Hematopoietic multipotent progenitor cell (in vitro differentiated cells): ENCODE measurements at regions not wholly inside any gene's neighbourhood (a gene's known extent, or its start where the extent isn't known, plus 50 kb on each side); places are given as distances from the start of the nearest gene placed in this dataset.
"Not testable (repeated sequence)": the region's sequence is repeated elsewhere in the genome, so short reads cannot be mapped to it uniquely, and the experiment has no call there.

Experiments
- DNase-seq, 3 donors: peaks; one replicate each; pipeline ENCODE4 v3.0.0-alpha.2; 2011 to 2015; ENCODE audit warnings: low read depth in 2 of 3, low spot score in 2 of 3

DNA sequence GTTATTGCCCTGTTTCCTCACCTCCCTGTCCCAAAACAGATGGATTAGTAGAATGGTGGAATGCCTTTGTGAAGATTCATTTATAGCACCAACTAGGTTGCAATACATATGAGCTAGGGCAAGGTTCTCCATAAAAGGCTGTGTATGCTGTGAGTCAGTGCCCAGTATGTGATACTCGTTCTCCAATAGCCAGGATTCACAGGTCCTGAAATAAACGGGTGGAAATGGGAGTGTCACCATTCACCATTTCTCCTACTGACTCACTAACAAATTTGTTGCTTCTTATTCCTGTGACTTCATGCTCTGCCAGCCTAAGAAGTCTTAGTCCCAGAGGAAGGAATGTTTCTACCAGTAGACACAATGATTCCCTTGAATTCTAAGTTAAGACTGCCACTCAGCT is 1745.4 kb downstream of the SLITRK1 start:
- DNase-seq, result no peak

DNA sequence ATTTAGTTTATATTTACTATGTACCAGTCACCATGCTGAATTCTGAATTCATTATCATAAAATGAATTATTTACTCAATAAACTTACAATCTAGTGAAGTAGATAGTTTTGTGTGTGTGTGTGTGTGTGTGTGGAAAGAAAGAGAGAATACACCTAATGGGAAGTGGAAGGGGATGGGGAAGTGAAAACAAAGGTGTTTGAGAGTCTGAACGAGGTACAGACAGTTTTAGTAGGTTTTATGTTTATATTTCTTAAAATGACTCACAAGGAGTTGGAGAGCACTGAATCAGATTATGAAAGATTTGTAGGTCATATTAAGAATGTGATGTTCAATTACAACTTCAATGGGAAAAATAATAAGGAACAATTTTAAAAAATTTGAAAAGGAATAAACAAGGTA is 1753.0 kb downstream of the SLITRK1 start:
- no peak for DNase-seq

DNA sequence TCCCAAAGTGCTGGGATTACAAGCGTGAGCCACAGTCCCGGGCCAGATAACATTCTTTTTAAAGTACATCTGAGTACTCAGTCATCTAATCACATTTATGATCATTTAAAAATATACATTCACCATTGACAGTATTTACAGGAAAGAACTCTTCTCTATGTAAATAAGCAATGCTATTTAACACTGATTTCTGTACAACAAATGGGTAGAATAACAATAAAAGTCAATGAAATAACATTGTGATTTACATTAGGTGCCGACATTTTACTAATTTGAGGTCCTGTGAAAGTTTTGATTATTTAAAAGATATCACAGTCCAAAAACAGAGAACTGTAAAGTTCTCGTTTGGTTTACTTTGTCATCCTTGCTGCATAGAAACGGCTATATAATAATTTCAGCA is 1763.7 kb downstream of the SLITRK1 start:
- no peak for DNase-seq

DNA sequence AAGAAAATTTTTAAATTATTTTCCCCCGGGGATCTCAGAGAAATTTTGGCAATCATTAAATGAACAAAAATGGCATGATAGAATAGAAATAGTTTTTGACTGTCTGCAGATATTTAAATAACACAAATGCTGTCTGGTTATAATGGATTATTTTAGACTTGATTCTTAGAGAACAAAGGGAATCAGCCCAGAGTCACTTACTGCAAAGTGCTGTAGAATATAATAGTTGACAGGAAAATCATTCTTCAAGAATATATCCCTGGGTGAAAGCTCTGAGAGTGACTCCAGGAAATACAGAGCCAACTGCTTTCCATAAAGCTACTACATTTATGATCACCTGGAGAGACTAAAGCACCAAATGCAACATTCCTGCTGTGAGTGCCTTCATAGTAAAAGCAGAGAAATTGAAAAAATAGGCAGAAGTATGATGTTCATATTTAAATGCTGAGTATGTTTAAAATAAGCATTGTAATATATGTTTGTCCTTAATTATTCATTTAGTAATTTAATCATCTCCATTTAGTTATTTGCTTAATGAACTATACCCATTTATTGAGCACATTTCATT is 1765.8 kb downstream of the SLITRK1 start:
- no peak for DNase-seq

DNA sequence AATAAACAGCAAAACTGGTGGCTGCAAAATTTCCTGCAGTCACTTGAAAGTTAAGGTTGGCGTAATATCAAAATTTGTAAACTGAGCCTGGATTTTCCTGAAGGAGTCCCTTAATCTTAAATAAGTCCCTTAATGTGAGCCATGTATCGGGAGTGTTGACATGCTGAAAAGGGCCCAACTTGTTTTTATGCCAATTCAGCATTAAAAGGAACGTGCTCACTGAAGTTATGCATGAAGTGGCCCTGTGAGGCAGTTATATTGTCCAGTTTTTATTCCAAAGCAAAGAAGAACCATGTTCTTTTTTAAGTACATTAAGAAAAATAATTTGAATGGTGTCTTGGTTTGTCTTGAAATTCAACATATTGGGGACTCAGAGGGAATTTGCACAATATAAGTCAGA is 1766.9 kb downstream of the SLITRK1 start:
- DNase-seq, result no peak

DNA sequence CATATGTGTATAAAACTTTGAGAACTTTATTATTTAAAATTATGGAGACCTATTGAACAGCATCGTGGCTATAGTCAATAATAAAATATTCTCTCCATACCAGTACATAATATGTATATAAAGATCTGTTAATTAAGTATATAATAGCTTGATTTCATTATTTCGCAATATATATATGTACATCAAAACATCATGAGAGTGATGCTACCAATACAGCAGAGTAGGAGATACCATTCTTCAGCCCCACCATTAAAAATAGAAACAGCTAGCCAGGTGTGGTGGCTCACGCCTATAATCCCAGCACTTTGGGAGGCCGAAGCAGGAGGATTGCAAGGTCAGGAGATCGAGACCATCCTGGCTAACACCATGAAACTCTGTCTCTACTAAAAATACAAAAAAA is 1755.3 kb upstream of the SPRY2 start:
- no peak for DNase-seq

DNA sequence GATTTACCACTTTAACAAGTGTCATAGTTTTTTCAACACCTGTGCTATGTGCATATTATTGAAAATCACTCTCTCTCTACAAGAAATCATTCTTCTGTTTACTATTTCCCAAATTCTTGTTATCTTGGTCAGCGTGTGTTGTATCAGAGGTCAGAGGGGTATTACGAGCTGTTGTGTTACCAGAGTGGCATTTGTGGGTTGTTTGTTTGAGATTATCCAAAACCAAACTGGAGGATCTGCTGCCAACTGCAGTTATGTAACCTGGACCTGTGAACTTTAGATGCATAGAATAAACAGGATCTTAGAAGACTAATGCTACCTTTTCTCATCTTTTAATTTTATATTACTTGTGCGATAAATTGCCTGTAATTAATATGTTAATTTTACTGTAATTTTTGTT is 1751.4 kb upstream of the SPRY2 start:
- DNase-seq, result no peak

DNA sequence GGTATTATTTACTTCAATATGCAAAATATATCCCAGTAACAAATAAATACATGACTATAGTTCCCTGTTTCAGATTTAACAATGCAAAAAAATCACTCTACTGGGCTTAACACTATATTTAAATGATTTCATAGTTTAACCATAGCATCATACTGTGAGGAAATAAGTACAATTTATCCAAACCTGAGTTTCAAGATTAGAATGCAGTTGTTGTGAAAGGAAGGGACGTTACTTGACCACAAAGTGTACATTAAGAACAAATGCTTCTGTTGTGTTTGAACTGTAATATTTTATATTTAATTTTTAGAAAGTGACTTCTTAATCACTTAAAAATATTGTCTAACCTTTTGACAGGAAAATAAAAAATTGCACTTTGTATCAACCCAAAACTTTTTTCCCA is 1747.9 kb upstream of the SPRY2 start:
- no peak for DNase-seq

DNA sequence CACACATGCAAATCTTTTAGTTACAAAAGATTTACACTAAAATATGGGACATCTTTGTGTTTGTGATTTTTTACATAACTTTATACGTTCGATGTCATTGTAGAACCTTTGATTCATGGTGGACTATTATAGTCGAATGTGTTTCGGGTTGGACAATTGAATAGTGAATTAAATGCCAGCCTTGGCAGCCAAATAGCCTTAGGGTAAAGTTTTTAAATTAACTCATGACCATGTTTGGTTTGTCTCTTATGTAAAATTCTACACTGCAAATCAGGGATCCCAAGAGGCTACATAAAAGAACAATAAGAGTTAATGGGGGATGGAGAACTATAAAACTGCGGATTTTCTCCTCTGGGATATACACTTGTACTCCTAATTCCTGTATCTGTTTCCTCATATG is 1735.6 kb upstream of the SPRY2 start:
- no peak for DNase-seq

DNA sequence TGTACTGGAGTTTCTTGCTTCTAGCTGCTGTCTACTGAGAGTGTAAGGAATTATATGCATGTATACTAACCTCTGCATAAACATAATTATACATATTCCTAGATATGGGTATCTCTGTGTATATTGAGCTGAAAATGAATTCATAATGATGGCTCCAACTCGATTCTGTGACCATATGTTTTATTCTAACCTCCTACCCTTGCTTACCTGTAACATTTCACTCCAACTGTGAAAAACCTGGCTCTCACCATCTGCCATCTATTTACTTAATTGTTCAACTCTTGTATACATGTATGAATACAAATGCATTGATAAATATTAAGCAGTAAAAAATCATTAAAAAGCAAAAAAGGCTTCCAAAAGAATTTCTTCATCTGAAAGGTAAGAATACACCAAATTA is 1729.5 kb upstream of the SPRY2 start:
- DNase-seq, result no peak

DNA sequence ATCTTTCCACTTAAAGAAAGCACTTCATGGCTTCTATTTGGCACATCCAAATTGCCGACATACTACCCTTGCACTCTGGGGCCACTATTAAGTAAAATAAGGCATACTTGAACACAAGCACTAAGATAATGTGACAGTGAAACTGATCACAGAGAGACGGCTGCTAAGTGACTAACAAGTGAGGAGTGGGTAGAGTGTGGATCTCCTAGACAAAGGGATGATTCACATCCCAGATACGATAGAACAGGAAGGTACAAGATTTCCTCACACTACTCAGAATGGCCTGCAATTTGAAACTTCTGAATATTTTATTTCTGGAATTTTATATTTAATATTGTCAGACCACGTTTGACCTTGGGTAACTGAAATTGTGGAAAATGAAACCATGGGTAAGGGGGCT is 1721.8 kb upstream of the SPRY2 start:
- DNase-seq, result no peak

DNA sequence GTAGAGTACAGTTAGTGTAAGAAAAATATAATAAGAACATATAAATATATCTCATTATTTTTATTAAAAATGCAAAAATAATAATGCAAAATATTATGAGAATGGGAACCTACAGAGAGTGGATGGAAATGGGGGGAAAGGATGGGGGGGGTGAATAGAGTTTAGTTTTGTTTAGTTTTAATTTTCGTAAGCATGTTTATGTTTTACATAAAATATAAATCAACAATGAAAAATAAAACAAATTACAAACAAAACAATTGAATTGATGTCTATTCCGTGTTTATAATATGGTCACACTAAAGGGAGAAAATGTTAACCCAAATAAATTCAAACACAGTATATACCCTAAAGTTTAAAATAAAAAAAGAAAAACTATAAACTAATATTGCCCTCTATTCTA is 1717.4 kb upstream of the SPRY2 start:
- DNase-seq, result no peak

DNA sequence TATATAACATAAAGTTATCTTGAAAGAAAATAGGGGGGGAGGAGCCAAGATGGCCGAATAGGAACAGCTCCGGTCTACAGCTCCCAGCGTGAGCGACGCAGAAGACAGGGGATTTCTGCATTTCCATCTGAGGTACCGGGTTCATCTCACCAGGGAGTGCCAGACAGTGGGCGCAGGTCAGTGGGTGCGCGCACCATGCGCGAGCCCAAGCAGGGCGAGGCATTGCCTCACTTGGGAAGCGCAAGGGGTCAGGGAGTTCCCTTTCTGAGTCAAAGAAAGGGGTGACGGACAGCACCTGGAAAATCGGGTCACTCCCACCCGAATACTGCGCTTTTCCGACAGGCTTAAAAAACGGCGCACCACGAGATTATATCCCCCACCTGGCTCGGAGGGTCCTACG is 1704.4 kb upstream of the SPRY2 start:
- DNase-seq, result not testable (repeated sequence)

DNA sequence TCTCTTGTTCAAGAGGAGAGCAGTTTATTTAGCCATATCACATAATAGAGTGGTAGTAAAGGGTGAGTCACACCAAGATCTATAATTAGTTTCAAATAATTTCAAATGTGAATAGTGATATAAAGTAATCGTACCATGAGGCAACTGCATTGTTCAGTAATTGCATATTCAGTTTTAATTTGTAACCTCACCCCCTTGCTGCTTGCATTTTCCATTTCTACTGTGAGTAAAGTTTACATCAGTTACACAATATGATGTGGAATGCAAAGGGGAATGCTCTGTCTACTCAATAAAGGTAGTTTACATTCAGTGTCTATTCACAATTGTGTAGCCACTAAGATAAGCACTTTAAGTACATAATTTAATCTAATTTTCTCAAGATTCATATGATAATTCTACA is 1695.7 kb upstream of the SPRY2 start:
- no peak for DNase-seq

DNA sequence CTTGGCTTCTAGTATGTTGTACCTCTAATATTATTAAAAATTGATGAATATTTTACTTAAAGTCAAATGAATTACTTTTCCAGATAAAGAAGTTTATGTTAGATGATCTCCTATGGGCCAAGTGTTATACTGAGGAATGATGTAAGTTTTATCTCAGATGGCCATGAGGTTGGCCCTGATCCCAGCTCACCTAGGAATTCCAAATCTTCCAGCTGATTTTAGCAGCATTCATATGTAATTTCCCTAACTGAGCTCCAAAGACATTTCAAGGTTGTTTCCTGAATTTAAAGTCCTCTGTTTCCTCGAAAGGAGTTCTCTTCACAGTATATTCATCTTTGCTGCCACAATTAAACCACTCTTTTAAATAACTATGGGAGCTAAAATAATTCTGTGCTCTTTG is 1670.4 kb upstream of the SPRY2 start:
- no peak for DNase-seq

DNA sequence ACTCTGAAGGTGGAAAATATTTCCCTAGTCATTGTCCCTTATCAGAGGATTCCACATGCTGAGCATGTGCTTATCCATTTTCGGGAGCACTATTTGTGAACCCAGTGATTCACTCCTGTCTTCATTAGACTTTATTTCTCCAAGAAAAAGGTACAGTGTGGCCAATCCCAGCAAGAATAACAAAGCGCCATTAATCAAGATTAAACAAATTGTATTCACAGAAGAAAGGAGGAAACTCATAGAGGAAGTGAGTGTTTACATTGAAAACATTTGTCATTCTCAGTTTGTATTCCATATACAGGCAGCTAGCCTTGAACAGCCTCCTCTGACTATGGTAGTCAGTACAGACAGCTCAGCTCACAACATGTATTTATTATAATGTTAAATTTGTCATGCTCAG is 1669.9 kb upstream of the SPRY2 start:
- DNase-seq, result no peak

DNA sequence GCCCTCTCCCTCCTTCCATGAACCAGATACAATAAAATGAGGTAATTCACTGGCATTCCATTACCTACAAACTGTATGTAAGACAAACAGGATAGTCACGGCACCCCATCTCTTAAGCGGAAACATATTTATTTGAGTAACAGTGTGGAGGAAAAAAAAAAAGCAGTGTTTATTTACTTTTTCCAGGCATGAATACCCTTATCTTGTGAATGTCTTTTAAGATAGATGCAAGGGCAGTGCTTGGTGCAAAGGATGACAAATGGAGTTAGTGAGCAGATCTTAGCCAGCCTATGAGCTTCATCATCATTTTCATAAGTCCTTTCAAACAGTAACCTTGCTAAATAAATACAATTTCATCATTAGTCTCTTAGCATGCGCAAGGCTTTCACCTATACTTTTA is 1661.8 kb upstream of the SPRY2 start:
- no peak for DNase-seq

DNA sequence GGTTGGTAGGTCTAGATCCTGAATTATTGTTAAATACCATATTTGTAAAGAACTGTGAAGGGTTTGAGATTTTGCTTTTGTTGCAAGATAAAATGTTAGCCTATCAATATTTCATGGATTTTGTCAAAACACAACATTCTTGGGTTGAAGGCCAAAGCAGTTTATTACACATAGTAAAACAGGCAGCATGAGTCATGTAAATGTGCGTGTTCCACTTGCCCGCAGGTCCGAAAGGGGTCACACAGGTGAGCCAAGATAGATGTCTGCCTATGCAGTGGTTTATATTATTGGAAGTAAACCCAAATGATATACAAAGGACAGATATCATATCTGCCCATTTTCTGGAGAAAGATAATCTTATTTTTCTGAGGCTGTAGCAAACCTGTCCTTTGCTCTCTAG is 1654.4 kb upstream of the SPRY2 start:
- DNase-seq, result no peak

DNA sequence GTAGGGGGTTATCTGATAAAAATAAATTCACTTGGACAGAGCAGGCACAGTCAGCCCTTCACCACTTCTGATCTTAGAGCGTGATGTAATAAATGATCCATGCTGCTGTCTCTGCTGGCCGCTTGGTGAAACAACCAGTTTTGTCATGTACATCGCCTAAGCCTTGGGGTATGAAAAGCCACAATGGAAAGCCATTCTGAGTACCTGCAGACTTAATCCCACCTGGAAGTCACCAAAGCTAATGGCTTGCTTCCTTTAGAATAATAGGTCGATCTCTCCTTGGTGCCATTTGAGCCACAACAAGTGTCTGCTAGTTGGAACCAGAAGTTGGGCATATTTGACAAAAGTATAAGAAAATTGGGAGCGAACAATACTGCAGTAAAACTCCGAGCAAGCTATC is 1649.7 kb upstream of the SPRY2 start:
- no peak for DNase-seq

DNA sequence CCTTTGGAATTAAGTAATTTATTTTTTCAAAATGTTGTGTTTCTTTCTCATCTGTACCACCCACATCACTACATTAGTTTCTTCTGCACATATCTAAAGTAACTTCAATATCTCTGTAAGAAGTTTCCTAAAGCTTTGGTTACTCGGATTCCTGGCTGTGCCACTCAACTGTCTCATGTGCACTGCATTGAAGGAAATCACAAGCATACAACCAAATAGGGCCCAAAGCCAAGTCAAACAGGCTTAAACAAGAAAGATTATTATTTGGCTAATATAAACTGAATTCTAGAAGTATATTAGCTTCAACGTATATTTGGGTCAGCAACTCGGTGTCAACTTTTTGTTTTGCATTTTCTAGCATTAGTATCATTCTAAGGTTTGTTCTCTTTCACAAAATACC is 1647.6 kb upstream of the SPRY2 start:
- no peak for DNase-seq

DNA sequence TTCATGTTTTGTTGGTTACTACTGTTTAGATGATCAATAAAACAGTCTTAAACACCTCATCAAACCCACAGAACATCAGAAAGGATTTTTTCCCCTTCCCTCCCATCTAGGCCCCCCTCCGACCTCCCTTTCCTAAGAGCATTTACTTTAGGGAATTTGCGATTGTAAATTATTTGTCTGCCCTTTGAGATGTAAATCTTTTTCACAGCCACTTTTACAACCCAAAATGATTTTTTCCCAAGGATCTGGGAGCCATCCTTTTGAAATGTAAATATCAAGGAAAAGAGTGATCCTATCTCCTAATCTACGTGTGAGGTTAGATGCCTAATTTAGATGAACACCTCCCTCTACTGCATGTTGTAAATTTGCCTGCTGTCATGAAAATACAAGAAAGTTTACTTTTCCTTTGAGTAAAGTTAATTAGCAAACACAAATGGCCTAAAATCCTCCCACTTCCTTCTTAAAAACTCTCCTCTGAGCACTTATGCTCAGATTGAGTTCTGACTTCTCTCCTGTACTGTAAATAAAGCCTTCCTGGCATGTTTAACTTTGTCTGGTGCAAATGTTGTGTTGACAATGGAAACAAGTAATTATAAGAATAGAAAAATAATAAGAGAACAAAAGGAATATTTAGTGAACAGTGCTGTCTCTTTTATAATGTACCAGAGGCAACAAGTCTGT is 1646.9 kb upstream of the SPRY2 start:
- DNase-seq, result no peak

DNA sequence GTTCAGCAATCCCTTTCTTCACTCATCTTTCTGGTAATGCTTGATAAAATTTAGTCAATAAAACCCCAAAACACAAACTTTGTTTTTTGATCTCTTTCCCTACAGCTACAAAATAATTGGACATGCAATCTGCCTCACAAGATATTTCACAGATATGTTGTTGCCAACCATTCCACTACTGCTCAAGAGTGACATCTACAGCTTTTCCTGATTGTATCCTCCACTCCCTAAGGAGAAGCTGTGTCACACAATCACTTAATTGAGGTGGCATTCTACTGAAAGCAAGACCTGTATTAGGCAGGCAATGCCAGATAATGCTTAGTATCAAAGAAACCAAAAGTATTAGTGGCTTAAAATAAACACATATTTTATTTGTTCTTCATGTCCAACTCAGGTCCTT is 1646.2 kb upstream of the SPRY2 start:
- no peak for DNase-seq

DNA sequence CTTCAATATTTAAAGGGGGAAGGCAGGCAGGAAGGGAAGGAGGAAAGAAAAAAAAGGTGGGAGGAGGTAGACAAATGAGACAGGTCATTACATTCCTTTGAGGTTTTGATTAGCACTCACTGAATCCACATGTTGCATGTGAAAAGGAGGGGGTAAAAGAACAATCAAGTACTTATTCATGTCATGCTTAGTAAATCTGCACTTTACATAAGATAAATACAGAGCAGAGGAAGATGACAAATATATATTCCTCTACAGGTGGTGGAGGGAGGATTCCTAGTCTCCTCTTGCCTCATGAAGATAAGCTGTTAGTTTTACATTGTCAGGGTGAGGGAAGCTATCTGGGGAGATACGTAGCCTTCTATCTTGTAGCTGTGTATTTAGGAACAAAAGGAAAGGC is 1645.4 kb upstream of the SPRY2 start:
- DNase-seq, result no peak
